HEK293 (cell line): ENCODE measurements at regions not wholly inside any gene's neighbourhood (a gene's known extent, or its start where the extent isn't known, plus 50 kb on each side); places are given as distances from the start of the nearest gene placed in this dataset.

Experiments used
- CTCF ChIA-PET: fragments of 350-600 bp; formaldehyde crosslinking; extraction: SDS; loops from one replicate; lab custom pipeline; 2021; ENCODE audit warnings: antibody characterized with exemption; lab: Yijun Ruan, JAX
- POLR2A ChIA-PET: fragments of 300-600 bp; formaldehyde crosslinking; extraction: SDS; loops from one replicate; lab custom pipeline; 2020; ENCODE audit warnings: antibody characterized with exemption, inconsistent platforms; lab: Yijun Ruan, JAX
- H3K27ac ChIP-seq: fragments of 200-500 bp; sonication (Bioruptor generic); 2 replicates; pipeline ENCODE4 v1.5.1; 2014; ENCODE audit warnings: low read depth, low read length, control low read depth, inconsistent platforms; ENCODE audit errors: extremely low read depth
- H3K36me3 ChIP-seq, 2 experiments: fragments of 200-500 bp in 1 of 2; sonication (Bioruptor generic) in 1 of 2; 1 replicate in 1 of 2; 2 replicates in 1 of 2; pipeline ENCODE4 v1.5.1; 2014 to 2017; ENCODE audit warnings: inconsistent platforms in 2 of 2, low read length in 2 of 2; ENCODE audit not compliant: control insufficient read depth in 2 of 2, insufficient read depth in 1 of 2
- H3K4me1 ChIP-seq: fragments of 200-500 bp; sonication (Bioruptor generic); 2 replicates; pipeline ENCODE4 v1.5.1; 2014; ENCODE audit warnings: mild to moderate bottlenecking, low read length, inconsistent platforms; ENCODE audit not compliant: control insufficient read depth, insufficient read depth
- H3K4me3 ChIP-seq: 2 replicates; pipeline ENCODE4 v1.5.1; 2011; ENCODE audit warnings: low read depth, mild to moderate bottlenecking, control low read depth, low read length, moderate library complexity
- H3K9me3 ChIP-seq: fragments of 200-500 bp; sonication (Bioruptor generic); 2 replicates; pipeline ENCODE4 v1.5.1; 2014; ENCODE audit warnings: low read depth, low read length, inconsistent platforms; ENCODE audit not compliant: control insufficient read depth, insufficient read depth
- MEIS1 ChIP-seq: sonication (generic); formaldehyde crosslinking; IDR thresholded peaks from 2 replicates; pipeline ENCODE4 v1.8.1; 2022; ENCODE audit warnings: missing genetic modification reagents, mild to moderate bottlenecking, borderline replicate concordance
- MYNN ChIP-seq: fragments of 450-650 bp; formaldehyde crosslinking; IDR thresholded peaks from 2 replicates; pipeline ENCODE4 v1.5.1; 2016; ENCODE audit warnings: missing biosample characterization, missing genetic modification characterization, borderline replicate concordance
- RBAK ChIP-seq: fragments of 450-650 bp; formaldehyde crosslinking; IDR thresholded peaks from 2 replicates; pipeline ENCODE4 v1.5.1; 2016; ENCODE audit warnings: missing biosample characterization, missing genetic modification characterization
- REST ChIP-seq: fragments of 450-650 bp; formaldehyde crosslinking; IDR thresholded peaks from 2 replicates; pipeline ENCODE4 v1.5.1; 2016; ENCODE audit warnings: missing biosample characterization, missing genetic modification characterization
- TSHZ1 ChIP-seq: fragments of 450-650 bp; formaldehyde crosslinking; IDR thresholded peaks from 2 replicates; pipeline ENCODE4 v1.5.1; 2016; ENCODE audit warnings: missing biosample characterization, missing genetic modification characterization, borderline replicate concordance
- ZEB2 ChIP-seq: fragments of 450-650 bp; formaldehyde crosslinking; IDR thresholded peaks from 2 replicates; pipeline ENCODE4 v1.5.1; 2016; ENCODE audit warnings: missing biosample characterization, missing genetic modification characterization
- ZIC2 ChIP-seq: fragments of 450-650 bp; formaldehyde crosslinking; IDR thresholded peaks from 2 replicates; pipeline ENCODE4 v1.5.1; 2016; ENCODE audit warnings: missing biosample characterization, missing genetic modification characterization
- ZNF133 ChIP-seq: fragments of 450-650 bp; formaldehyde crosslinking; IDR thresholded peaks from 2 replicates; pipeline ENCODE4 v1.5.1; 2016; ENCODE audit warnings: missing biosample characterization, missing genetic modification characterization
- ZNF138 ChIP-seq: fragments of 450-650 bp; formaldehyde crosslinking; IDR thresholded peaks from 2 replicates; pipeline ENCODE4 v1.5.1; 2016; ENCODE audit warnings: missing biosample characterization, missing genetic modification characterization, borderline replicate concordance
- ZNF16 ChIP-seq: fragments of 450-650 bp; formaldehyde crosslinking; IDR thresholded peaks from 2 replicates; pipeline ENCODE4 v1.5.1; 2016; ENCODE audit warnings: low read depth, missing biosample characterization, missing genetic modification characterization
- ZNF169 ChIP-seq: fragments of 450-650 bp; formaldehyde crosslinking; IDR thresholded peaks from 2 replicates; pipeline ENCODE4 v1.5.1; 2016; ENCODE audit warnings: missing biosample characterization, missing genetic modification characterization
- ZNF174 ChIP-seq: fragments of 450-650 bp; formaldehyde crosslinking; IDR thresholded peaks from 2 replicates; pipeline ENCODE4 v1.5.0; 2017; ENCODE audit warnings: missing biosample characterization, mild to moderate bottlenecking, missing genetic modification characterization
- ZNF2 ChIP-seq: fragments of 450-650 bp; formaldehyde crosslinking; IDR thresholded peaks from 2 replicates; pipeline ENCODE4 v1.5.1; 2016; ENCODE audit warnings: missing biosample characterization, missing genetic modification characterization
- ZNF211 ChIP-seq: fragments of 450-650 bp; formaldehyde crosslinking; IDR thresholded peaks from 2 replicates; pipeline ENCODE4 v1.5.1; 2016; ENCODE audit warnings: low read depth, missing biosample characterization, missing genetic modification characterization
- ZNF223 ChIP-seq: fragments of 450-650 bp; formaldehyde crosslinking; IDR thresholded peaks from 2 replicates; pipeline ENCODE4 v1.5.1; 2016; ENCODE audit warnings: missing biosample characterization, missing genetic modification characterization
- ZNF266 ChIP-seq: fragments of 450-650 bp; formaldehyde crosslinking; IDR thresholded peaks from 2 replicates; pipeline ENCODE4 v1.5.1; 2016; ENCODE audit warnings: missing biosample characterization, missing genetic modification characterization, low read depth
- ZNF302 ChIP-seq: fragments of 450-650 bp; formaldehyde crosslinking; IDR thresholded peaks from 2 replicates; pipeline ENCODE4 v1.5.1; 2016; ENCODE audit warnings: missing biosample characterization, missing genetic modification characterization, low read depth
- ZNF394 ChIP-seq: fragments of 450-650 bp; formaldehyde crosslinking; IDR thresholded peaks from 2 replicates; pipeline ENCODE4 v1.5.1; 2016; ENCODE audit warnings: missing biosample characterization, missing genetic modification characterization, mild to moderate bottlenecking, moderate library complexity, borderline replicate concordance
- ZNF404 ChIP-seq: fragments of 450-650 bp; formaldehyde crosslinking; IDR thresholded peaks from 2 replicates; pipeline ENCODE4 v1.5.1; 2017; ENCODE audit warnings: missing biosample characterization, missing genetic modification characterization
- ZNF488 ChIP-seq: fragments of 450-650 bp; formaldehyde crosslinking; IDR thresholded peaks from 2 replicates; pipeline ENCODE4 v1.5.1; 2016; ENCODE audit warnings: missing biosample characterization, missing genetic modification characterization
- ZNF501 ChIP-seq: fragments of 450-650 bp; formaldehyde crosslinking; IDR thresholded peaks from 2 replicates; pipeline ENCODE4 v1.5.1; 2016; ENCODE audit warnings: missing biosample characterization, missing genetic modification characterization
- ZNF514 ChIP-seq: fragments of 450-650 bp; formaldehyde crosslinking; IDR thresholded peaks from 2 replicates; pipeline ENCODE4 v1.5.1; 2016; ENCODE audit warnings: missing biosample characterization, missing genetic modification characterization
- ZNF529 ChIP-seq: fragments of 450-650 bp; formaldehyde crosslinking; IDR thresholded peaks from 2 replicates; pipeline ENCODE4 v1.5.1; 2017; ENCODE audit warnings: missing genetic modification characterization, missing biosample characterization; ENCODE audit not compliant: insufficient replicate concordance
- ZNF585B ChIP-seq: fragments of 450-650 bp; formaldehyde crosslinking; IDR thresholded peaks from 2 replicates; pipeline ENCODE4 v1.5.1; 2016; ENCODE audit warnings: missing biosample characterization, missing genetic modification characterization
- ZNF626 ChIP-seq: fragments of 450-650 bp; sonication (Bioruptor Pico); formaldehyde crosslinking; IDR thresholded peaks from 2 replicates; pipeline ENCODE4 v1.5.1; 2018; ENCODE audit warnings: missing biosample characterization, missing genetic modification characterization, inconsistent platforms
- ZNF677 ChIP-seq: fragments of 450-650 bp; IDR thresholded peaks from 2 replicates; pipeline ENCODE4 v1.5.0; 2018; ENCODE audit warnings: missing biosample characterization, mild to moderate bottlenecking, missing genetic modification characterization, moderate library complexity
- ZNF768 ChIP-seq: fragments of 450-650 bp; formaldehyde crosslinking; IDR thresholded peaks from 2 replicates; pipeline ENCODE4 v1.5.1; 2018; ENCODE audit warnings: missing biosample characterization, mild to moderate bottlenecking, missing genetic modification characterization
- ZNF791 ChIP-seq: fragments of 450-650 bp; formaldehyde crosslinking; IDR thresholded peaks from 2 replicates; pipeline ENCODE4 v1.5.1; 2016; ENCODE audit warnings: missing biosample characterization, missing genetic modification characterization
- ZSCAN5A ChIP-seq: fragments of 450-650 bp; formaldehyde crosslinking; IDR thresholded peaks from 2 replicates; pipeline ENCODE4 v1.5.1; 2016; ENCODE audit warnings: missing biosample characterization, missing genetic modification characterization

- H3K27ac ChIP-seq, result no peak overlapping the region
- no peak for TF ChIP-seq TSHZ1 (tag by site-specific recombination)
- TF ChIP-seq ZEB2, result no peak
- TF ChIP-seq ZNF302, result no peak
- TF ChIP-seq ZNF677 (tag by site-specific recombination), result no peak
- no peak for TF ChIP-seq ZNF16 (tag by site-specific recombination)
- no peak for TF ChIP-seq RBAK (tag by site-specific recombination)
- no peak for TF ChIP-seq ZNF266 (tag by site-specific recombination)
- TF ChIP-seq ZNF768, result no peak
- TF ChIP-seq ZNF514 (tag by site-specific recombination), result no peak
- TF ChIP-seq ZNF501 (tag by site-specific recombination), result no peak
- TF ChIP-seq ZNF211 (tag by site-specific recombination), result no peak
- TF ChIP-seq ZNF2 (tag by site-specific recombination), result no peak
- no peak for TF ChIP-seq MYNN (tag by site-specific recombination)
- TF ChIP-seq ZSCAN5A (tag by site-specific recombination), result no peak
- no peak for TF ChIP-seq ZNF404
- no peak for TF ChIP-seq ZNF394 (tag by site-specific recombination)
- no peak for TF ChIP-seq MEIS1
- TF ChIP-seq ZIC2 (tag by site-specific recombination), result no peak
- no peak for TF ChIP-seq ZNF585B (tag by site-specific recombination)
- TF ChIP-seq ZNF223, result no peak
- no peaks in the 10 kb centered on the region for H3K9me3 ChIP-seq
- POLR2A ChIA-PET, result no interaction called here
- H3K4me3 ChIP-seq, result no peak overlapping the region
- CTCF ChIA-PET, result interaction anchor here (0.9 kb wide), 1 partner anchor 204 kb away, joined by 3 read pairs; no protein-coding TSS in a partner anchor
- H3K4me1 ChIP-seq, result no peaks in the 10 kb centered on the region
- H3K36me3 ChIP-seq, result no peaks in the 10 kb centered on the region
These were observed 793.2 kb upstream of the TMEM132C start for GRCh38 chr12:127473766-127474165.

- ChIA-PET POLR2A (no interaction called here), CTCF (no interaction called here)
- Histone ChIP-seq H3K27ac (no peak overlapping the region), H3K36me3 (no peaks in the 10 kb centered on the region), H3K9me3 (no peaks in the 10 kb centered on the region), H3K4me3 (no peak overlapping the region), H3K4me1 (no peaks in the 10 kb centered on the region)
- TF ChIP-seq ZNF529 (tag by site-specific recombination) (no peak), ZNF488 (tag by site-specific recombination) (no peak), ZNF626 (tag by site-specific recombination) (no peak), ZEB2 (no peak), ZNF174 (tag by site-specific recombination) (no peak), ZNF169 (tag by site-specific recombination) (no peak), ZNF791 (tag by site-specific recombination) (no peak), ZNF138 (tag by site-specific recombination) (no peak), REST (no peak), ZNF133 (no peak)
These were observed 787.7 kb upstream of the TMEM132C start for GRCh38 chr12:127479256-127479655.
